ENCODE measurements at regions not wholly inside any gene's neighbourhood (a gene's known extent, or its start where the extent isn't known, plus 50 kb on each side); places are given as distances from the start of the nearest gene placed in this dataset.

- TF ChIP-seq, protein P1, sequence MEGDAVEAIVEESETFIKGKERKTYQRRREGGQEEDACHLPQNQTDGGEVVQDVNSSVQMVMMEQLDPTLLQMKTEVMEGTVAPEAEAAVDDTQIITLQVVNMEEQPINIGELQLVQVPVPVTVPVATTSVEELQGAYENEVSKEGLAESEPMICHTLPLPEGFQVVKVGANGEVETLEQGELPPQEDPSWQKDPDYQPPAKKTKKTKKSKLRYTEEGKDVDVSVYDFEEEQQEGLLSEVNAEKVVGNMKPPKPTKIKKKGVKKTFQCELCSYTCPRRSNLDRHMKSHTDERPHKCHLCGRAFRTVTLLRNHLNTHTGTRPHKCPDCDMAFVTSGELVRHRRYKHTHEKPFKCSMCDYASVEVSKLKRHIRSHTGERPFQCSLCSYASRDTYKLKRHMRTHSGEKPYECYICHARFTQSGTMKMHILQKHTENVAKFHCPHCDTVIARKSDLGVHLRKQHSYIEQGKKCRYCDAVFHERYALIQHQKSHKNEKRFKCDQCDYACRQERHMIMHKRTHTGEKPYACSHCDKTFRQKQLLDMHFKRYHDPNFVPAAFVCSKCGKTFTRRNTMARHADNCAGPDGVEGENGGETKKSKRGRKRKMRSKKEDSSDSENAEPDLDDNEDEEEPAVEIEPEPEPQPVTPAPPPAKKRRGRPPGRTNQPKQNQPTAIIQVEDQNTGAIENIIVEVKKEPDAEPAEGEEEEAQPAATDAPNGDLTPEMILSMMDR (IDR thresholded peaks at IDR 0.05 in 4 of 5, conservative IDR thresholded peaks at IDR 0.05 in 1 of 5) = no peak
- no peak for TF ChIP-seq POLR2A (IDR thresholded peaks at IDR 0.05)
These were observed 139.6 kb upstream of the SLC35B3 start for GRCh38 chr6:8574749-8575468.

Data from gastrocnemius medialis (tissue), 4 donors.